SH-SY5Y (cell line): ENCODE measurements at regions not wholly inside any gene's neighbourhood (a gene's known extent, or its start where the extent isn't known, plus 50 kb on each side); places are given as distances from the start of the nearest gene placed in this dataset.

ENCODE experiments used
- GATA2 ChIP-seq: IDR thresholded peaks from 2 replicates; pipeline ENCODE4 v1.6.1; 2011; ENCODE audit warnings: mild to moderate bottlenecking, low read depth, low read length
- GATA3 ChIP-seq: IDR thresholded peaks from 2 replicates; pipeline ENCODE4 v1.6.1; 2011; ENCODE audit warnings: low read depth, mild to moderate bottlenecking, low read length, moderate library complexity

GRCh38 chr9:118384531-118385100 lies 680.4 kb downstream of the TLR4 start:
- no peak for TF ChIP-seq GATA2
- TF ChIP-seq GATA3: no peak
